ENCODE measurements at regions not wholly inside any gene's neighbourhood (a gene's known extent, or its start where the extent isn't known, plus 50 kb on each side); places are given as distances from the start of the nearest gene placed in this dataset.

GRCh38 chr4:137648531-137648930 lies 116.2 kb upstream of the PCDH18 start:
- no peak for TF ChIP-seq EZH2 (IDR thresholded peaks at IDR 0.05; ENCODE audit: insufficient read depth, poor library complexity, severe bottlenecking)
- TF ChIP-seq EZH2phosphoT487 (IDR thresholded peaks at IDR 0.05; ENCODE audit: insufficient read depth, low read depth), result no peak

All from GM23248 (cell line).